Esophagus muscularis mucosa (tissue), 3 donors: ENCODE measurements at regions not wholly inside any gene's neighbourhood (a gene's known extent, or its start where the extent isn't known, plus 50 kb on each side); places are given as distances from the start of the nearest gene placed in this dataset.
A peak's percentile ranks its signal among the peaks of the same experiment; 100 is the strongest.

Experiments used
- POLR2AphosphoS5 ChIP-seq, 2 donors: sonication (generic); formaldehyde crosslinking; IDR thresholded peaks; one replicate each; pipeline ENCODE4 v1.6.1; 2017; ENCODE audit warnings: antibody characterized with exemption in 2 of 2
- TF ChIP-seq, protein P1 (sequence below), 3 experiments: fragments of 200-600 bp in 2 of 3; fragments of 450-650 bp in 1 of 3; sonication (generic) in 2 of 3; IDR thresholded peaks; one replicate each; pipeline ENCODE4 v1.5.1; 2017 to 2019; ENCODE audit warnings: antibody characterized with exemption in 3 of 3, mild to moderate bottlenecking in 2 of 3, moderate library complexity in 1 of 3

DNA sequence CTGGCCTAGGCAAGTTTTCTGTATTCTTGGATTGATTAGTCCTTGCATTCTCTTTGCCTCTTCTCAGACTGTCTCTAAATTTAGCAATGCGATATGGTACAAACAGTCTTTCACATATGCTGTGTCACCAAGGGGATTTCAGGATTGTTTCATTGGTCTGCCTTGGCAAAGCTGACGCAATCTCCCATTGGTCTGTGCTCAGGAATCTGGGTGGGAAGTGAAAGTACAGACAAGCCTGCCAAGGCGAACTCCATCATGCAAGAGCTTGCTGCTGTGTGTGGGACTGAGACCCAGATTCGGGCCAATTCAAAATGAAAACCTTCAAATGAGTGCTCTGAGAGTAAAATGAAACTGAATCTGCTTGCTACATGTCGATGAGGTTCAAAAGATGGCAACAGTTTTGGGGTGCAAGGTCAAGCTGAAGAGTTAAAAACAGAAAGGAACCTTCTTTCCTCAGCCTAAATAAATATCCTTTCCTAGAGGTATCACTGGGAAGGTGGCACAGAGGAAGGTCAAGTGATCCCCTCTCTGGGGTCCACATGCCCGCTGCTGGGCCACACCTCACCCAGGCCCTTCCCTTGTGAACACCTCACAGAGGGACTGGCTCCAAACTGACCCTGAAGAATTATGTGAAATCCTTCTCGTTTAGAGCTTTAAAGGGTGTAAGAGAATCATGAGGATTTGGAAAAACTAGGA lies 198.8 kb upstream of the PREP start:
- peak; percentile 78 to 85 for TF ChIP-seq POLR2AphosphoS5 (IDR thresholded peaks at IDR 0.05)
- TF ChIP-seq, protein P1, sequence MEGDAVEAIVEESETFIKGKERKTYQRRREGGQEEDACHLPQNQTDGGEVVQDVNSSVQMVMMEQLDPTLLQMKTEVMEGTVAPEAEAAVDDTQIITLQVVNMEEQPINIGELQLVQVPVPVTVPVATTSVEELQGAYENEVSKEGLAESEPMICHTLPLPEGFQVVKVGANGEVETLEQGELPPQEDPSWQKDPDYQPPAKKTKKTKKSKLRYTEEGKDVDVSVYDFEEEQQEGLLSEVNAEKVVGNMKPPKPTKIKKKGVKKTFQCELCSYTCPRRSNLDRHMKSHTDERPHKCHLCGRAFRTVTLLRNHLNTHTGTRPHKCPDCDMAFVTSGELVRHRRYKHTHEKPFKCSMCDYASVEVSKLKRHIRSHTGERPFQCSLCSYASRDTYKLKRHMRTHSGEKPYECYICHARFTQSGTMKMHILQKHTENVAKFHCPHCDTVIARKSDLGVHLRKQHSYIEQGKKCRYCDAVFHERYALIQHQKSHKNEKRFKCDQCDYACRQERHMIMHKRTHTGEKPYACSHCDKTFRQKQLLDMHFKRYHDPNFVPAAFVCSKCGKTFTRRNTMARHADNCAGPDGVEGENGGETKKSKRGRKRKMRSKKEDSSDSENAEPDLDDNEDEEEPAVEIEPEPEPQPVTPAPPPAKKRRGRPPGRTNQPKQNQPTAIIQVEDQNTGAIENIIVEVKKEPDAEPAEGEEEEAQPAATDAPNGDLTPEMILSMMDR (IDR thresholded peaks at IDR 0.05): no peak
